Esophagus muscularis mucosa (tissue), 4 donors: ENCODE measurements at regions not wholly inside any gene's neighbourhood (a gene's known extent, or its start where the extent isn't known, plus 50 kb on each side); places are given as distances from the start of the nearest gene placed in this dataset.

ENCODE experiments used
- DNase-seq: peaks from one replicate; pipeline ENCODE4 v3.0.0-alpha.2; 2017; ENCODE audit errors: extremely low spot score
- H3K27ac ChIP-seq, 4 donors: fragments of 200-600 bp; sonication (generic); replicated peaks in 1 of 4; 1 replicate in 3 of 4; 2 replicates in 1 of 4; pipeline ENCODE4 v1.5.1; 2016 to 2019; ENCODE audit warnings: mild to moderate bottlenecking in 1 of 4
- H3K27me3 ChIP-seq, 4 donors: fragments of 200-600 bp; sonication (generic); one replicate each; pipeline versions ENCODE4 v1.5.1 to v1.6.0; 2016 to 2019
- H3K36me3 ChIP-seq, 4 donors: fragments of 200-600 bp; sonication (generic); one replicate each; pipeline ENCODE4 v1.5.1; 2016 to 2019
- H3K4me1 ChIP-seq, 4 donors: fragments of 200-600 bp; sonication (generic); one replicate each; pipeline ENCODE4 v1.5.1; 2016 to 2019
- H3K4me3 ChIP-seq, 4 donors: fragments of 200-600 bp; sonication (generic); 1 replicate in 2 of 4; 2 replicates in 2 of 4; pipeline ENCODE4 v1.5.1; 2016 to 2019; ENCODE audit warnings: mild to moderate bottlenecking in 4 of 4, moderate library complexity in 1 of 4
- H3K9me3 ChIP-seq, 4 donors: fragments of 200-600 bp; sonication (generic); 1 replicate in 3 of 4; 2 replicates in 1 of 4; pipeline ENCODE4 v1.5.1; 2016 to 2019
- EP300 ChIP-seq: sonication (generic); formaldehyde crosslinking; IDR thresholded peaks from one replicate; pipeline ENCODE4 v1.6.1; 2017; ENCODE audit warnings: antibody characterized with exemption
- POLR2A ChIP-seq: fragments of 450-650 bp; IDR thresholded peaks from one replicate; pipeline ENCODE4 v1.6.1; 2017; ENCODE audit warnings: antibody characterized with exemption, moderate library complexity, mild to moderate bottlenecking, low read depth
- POLR2AphosphoS5 ChIP-seq, 2 donors: sonication (generic); formaldehyde crosslinking; IDR thresholded peaks; one replicate each; pipeline ENCODE4 v1.6.1; 2017; ENCODE audit warnings: antibody characterized with exemption in 2 of 2
- WGBS: methylation state at CpG from one replicate; pipeline ENCODE4 v1.1.5; 2018; 5-methylcytosine and 5-hydroxymethylcytosine counted together
- intact Hi-C: fragments of 100-400 bp; cut with DNase I; formaldehyde crosslinking; loops from one replicate; pipeline ENCODE4 v1.15.1; 2023
- TF ChIP-seq, protein P1 (sequence below), 3 experiments: fragments of 200-600 bp in 2 of 3; fragments of 450-650 bp in 1 of 3; sonication (generic) in 2 of 3; IDR thresholded peaks; one replicate each; pipeline ENCODE4 v1.5.1; 2017 to 2019; ENCODE audit warnings: antibody characterized with exemption in 3 of 3, mild to moderate bottlenecking in 2 of 3, moderate library complexity in 1 of 3

DNA sequence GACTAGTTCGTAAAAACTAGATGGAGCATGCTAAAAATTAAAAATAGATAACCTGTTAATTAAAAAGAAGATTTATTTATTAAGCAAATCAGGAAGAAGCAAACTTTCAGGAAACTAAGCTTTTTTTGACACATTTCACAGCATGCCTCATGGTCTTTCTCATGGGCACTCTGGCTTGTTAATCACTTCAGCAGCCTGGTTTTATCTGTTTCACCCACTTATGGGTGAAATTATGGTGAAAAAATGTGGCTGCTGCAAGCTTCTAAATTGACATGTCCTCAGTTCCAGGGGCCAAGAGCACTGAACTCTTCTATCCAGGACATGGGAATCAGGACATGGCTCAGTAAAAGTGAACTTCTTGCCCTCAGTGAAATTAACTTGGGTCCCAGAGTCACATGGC is 468.6 kb upstream of the SYT1 start:
- no peak overlapping the region for H3K27ac ChIP-seq
- H3K27me3 ChIP-seq, result peaks cover 0 to 3% (median 0%) of the 10 kb centered on the region in 4 donors
- no peak for DNase-seq
- no peaks in the 10 kb centered on the region for H3K36me3 ChIP-seq
- TF ChIP-seq POLR2A (no peak), POLR2AphosphoS5 (IDR thresholded peaks at IDR 0.05) (no peak), EP300 (no peak)
- TF ChIP-seq, protein P1, sequence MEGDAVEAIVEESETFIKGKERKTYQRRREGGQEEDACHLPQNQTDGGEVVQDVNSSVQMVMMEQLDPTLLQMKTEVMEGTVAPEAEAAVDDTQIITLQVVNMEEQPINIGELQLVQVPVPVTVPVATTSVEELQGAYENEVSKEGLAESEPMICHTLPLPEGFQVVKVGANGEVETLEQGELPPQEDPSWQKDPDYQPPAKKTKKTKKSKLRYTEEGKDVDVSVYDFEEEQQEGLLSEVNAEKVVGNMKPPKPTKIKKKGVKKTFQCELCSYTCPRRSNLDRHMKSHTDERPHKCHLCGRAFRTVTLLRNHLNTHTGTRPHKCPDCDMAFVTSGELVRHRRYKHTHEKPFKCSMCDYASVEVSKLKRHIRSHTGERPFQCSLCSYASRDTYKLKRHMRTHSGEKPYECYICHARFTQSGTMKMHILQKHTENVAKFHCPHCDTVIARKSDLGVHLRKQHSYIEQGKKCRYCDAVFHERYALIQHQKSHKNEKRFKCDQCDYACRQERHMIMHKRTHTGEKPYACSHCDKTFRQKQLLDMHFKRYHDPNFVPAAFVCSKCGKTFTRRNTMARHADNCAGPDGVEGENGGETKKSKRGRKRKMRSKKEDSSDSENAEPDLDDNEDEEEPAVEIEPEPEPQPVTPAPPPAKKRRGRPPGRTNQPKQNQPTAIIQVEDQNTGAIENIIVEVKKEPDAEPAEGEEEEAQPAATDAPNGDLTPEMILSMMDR (IDR thresholded peaks at IDR 0.05), result no peak
- intact Hi-C loops, result no loop called here
- WGBS, result 93% methylated on average over 1 of the region's 1 CpG
- no peaks in the 10 kb centered on the region for H3K4me1 ChIP-seq
- no peaks in the 10 kb centered on the region for H3K9me3 ChIP-seq
- no peak overlapping the region for H3K4me3 ChIP-seq

DNA sequence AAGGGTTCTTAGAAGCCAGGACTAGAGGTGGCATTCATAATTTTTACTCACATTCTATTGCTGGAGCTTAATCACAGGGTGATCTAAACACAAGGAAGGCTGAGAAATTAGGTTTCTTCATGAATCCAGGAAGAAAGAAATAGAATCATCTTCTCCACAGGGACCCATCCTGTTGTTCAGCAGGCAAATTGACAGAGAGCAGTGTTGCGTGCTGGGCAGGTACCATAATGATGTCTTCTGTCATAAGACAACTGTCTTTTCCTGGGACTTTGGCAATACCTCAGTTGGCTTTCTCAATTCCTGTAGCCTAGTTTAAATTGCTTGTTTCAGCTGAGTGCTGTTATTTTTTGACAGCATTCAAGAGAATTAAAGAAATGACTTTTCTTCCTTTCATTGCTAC is 468.0 kb upstream of the SYT1 start:
- 90% methylated on average over 1 of the region's 1 CpG for WGBS
- intact Hi-C loops, result no loop called here
- Histone ChIP-seq H3K27me3 (peaks cover 0 to 3% (median 0%) of the 10 kb centered on the region in 4 donors), H3K27ac (no peak overlapping the region), H3K9me3 (no peaks in the 10 kb centered on the region), H3K4me3 (no peak overlapping the region), H3K4me1 (no peaks in the 10 kb centered on the region), H3K36me3 (no peaks in the 10 kb centered on the region)
- no peak for DNase-seq
- no peak for TF ChIP-seq POLR2A
- TF ChIP-seq, protein P1 (IDR thresholded peaks at IDR 0.05), result no peak
- no peak for TF ChIP-seq EP300
- TF ChIP-seq POLR2AphosphoS5 (IDR thresholded peaks at IDR 0.05), result no peak

DNA sequence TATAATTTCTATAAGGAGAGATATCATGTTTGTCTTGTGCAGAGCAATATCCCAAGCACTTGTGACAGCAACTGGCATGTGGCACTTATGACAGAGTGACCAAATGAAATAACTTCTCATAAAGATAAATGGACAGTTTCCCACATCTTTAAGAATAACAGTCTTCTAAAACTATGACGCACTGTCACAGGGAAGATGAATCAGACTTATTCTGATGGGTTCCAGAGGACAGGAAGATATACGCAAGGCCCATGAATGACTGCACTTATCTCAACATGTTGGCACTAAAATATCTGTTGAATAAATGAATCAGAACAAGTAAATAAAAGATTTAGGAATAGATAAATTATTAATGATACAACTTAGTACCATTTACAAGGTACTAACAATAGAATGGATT is 465.8 kb upstream of the SYT1 start:
- DNase-seq, result no peak
- intact Hi-C loops, result no loop called here

DNA sequence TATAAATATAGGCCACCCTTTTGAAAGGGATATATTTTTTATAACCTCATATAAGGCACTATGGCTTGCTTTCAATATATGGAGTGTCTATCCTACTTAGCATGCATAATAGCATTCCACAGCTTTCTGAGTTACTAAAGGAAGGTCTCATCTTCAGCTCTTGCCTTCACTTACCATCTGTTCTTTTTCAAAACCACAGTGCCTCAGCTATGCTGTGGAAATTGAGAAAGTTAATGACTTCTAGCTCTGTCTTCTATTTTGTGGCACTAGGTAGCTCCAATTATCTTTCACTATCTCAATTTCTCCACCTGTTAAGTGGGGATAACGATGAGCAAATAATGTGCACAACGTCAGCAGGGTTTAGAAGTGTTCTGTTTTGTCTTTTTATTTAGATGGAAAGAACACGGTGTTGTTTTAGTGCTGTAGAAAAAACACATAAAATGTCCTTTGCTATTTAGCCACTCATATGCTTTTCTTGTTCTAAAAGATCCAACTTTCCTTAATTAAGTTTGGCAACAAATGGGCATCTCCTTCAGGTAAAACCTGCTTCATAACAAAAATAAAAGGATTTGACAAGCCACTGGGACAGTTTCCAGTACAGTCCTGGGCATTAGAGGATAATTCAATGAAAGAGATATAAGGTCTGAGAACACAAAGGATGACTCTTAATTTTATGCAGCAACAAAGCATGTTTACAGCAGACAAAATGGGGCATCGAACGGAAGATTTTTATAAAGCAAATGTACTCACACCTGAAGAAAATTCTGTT is 462.0 kb upstream of the SYT1 start:
- 68% methylated on average over 5 of the region's 5 CpGs for WGBS
- Histone ChIP-seq H3K9me3 (no peaks in the 10 kb centered on the region), H3K27me3 (peaks cover 0 to 3% (median 0%) of the 10 kb centered on the region in 4 donors), H3K36me3 (no peaks in the 10 kb centered on the region), H3K4me3 (no peak overlapping the region), H3K27ac (no peak overlapping the region), H3K4me1 (no peaks in the 10 kb centered on the region)
- DNase-seq, result no peak
- TF ChIP-seq, protein P1 (IDR thresholded peaks at IDR 0.05), result no peak
- TF ChIP-seq POLR2A, result no peak
- TF ChIP-seq POLR2AphosphoS5 (IDR thresholded peaks at IDR 0.05), result no peak
- TF ChIP-seq EP300, result no peak
- intact Hi-C loops, result no loop called here

More for the DNA sequence above, 465.8 kb upstream of the SYT1 start:
- H3K27ac ChIP-seq, result no peak overlapping the region
- H3K4me3 ChIP-seq, result no peak overlapping the region
- 89% methylated on average over 2 of the region's 2 CpGs for WGBS
- H3K4me1 ChIP-seq, result no peaks in the 10 kb centered on the region
- no peaks in the 10 kb centered on the region for H3K9me3 ChIP-seq
- peaks cover 0 to 3% (median 0%) of the 10 kb centered on the region in 4 donors for H3K27me3 ChIP-seq
- no peak for TF ChIP-seq POLR2AphosphoS5 (IDR thresholded peaks at IDR 0.05)
- no peak for TF ChIP-seq POLR2A
- TF ChIP-seq EP300, result no peak
- TF ChIP-seq, protein P1 (IDR thresholded peaks at IDR 0.05), result no peak
- no peaks in the 10 kb centered on the region for H3K36me3 ChIP-seq
